ENCODE measurements at regions not wholly inside any gene's neighbourhood (a gene's known extent, or its start where the extent isn't known, plus 50 kb on each side); places are given as distances from the start of the nearest gene placed in this dataset.

DNA sequence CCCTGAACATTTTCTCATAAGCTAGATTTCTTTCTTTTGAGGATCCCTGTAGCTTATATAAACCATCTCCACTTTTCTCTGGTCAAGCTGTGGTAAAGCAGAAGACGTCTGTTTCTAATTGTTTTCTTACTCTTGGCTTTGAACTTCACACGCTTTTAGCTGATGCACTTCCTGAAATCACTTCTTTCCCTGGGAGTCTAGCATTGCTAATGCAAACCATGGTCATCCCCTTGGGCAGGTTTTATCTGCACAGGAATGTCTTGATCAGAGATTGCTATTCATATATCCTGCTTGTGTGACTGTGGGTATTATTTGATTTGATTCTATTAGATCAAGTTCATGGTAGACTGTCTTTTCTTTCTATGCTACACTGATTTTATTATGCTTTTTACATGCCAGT lies 199.2 kb upstream of the POU2AF2 start:
- no peak for DNase-seq (ENCODE audit: insufficient read length, low spot score)
- TF ChIP-seq, protein P1, sequence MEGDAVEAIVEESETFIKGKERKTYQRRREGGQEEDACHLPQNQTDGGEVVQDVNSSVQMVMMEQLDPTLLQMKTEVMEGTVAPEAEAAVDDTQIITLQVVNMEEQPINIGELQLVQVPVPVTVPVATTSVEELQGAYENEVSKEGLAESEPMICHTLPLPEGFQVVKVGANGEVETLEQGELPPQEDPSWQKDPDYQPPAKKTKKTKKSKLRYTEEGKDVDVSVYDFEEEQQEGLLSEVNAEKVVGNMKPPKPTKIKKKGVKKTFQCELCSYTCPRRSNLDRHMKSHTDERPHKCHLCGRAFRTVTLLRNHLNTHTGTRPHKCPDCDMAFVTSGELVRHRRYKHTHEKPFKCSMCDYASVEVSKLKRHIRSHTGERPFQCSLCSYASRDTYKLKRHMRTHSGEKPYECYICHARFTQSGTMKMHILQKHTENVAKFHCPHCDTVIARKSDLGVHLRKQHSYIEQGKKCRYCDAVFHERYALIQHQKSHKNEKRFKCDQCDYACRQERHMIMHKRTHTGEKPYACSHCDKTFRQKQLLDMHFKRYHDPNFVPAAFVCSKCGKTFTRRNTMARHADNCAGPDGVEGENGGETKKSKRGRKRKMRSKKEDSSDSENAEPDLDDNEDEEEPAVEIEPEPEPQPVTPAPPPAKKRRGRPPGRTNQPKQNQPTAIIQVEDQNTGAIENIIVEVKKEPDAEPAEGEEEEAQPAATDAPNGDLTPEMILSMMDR (IDR thresholded peaks at IDR 0.05; ENCODE audit: insufficient read depth, missing control alignments): no peak
- FAIRE-seq: no peak

DNA sequence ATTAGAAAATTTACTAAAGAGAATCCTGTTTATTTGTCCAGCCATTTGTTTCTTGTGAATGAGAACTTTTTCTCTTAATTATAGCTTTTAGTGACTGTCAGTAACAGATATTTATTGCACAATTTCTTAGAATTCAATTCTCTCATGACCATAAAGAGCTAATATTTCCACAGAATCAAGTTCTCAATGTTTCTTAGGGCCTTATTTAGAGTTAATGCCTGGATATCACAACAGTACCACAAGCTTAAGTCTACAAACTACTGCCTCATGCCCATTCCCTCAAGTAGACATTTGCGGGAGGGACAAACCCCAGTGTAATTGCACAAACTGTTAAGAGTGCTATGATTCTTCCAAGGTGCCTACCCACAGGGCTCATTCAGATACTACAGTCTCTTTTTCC lies 199.7 kb upstream of the POU2AF2 start:
- FAIRE-seq (no peak), DNase-seq (ENCODE audit: insufficient read length, low spot score) (no peak)
- TF ChIP-seq, protein P1 (IDR thresholded peaks at IDR 0.05; ENCODE audit: insufficient read depth, missing control alignments): no peak

DNA sequence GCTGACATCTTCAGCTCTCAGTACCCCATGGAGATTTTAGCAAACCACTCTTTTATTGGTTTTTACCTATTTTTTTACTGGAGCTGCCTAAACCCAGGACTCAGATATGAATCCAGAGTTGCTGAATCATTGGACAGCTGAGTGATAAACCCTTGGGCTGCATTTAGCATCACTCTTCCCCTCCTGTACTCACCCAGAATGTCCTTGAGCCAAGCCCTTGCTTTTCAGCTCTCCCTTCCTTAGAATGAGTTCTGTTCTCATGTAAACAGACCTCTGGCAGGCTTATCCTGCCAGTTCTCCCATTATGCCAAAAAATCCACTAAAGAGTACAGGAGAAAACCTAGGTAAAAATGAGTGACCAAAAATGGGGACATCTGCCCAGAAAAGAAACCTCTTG lies 200.1 kb upstream of the POU2AF2 start:
- TF ChIP-seq, protein P1 (IDR thresholded peaks at IDR 0.05; ENCODE audit: insufficient read depth, missing control alignments): no peak
- no peak for DNase-seq (ENCODE audit: insufficient read length, low spot score)
- no peak for FAIRE-seq

DNA sequence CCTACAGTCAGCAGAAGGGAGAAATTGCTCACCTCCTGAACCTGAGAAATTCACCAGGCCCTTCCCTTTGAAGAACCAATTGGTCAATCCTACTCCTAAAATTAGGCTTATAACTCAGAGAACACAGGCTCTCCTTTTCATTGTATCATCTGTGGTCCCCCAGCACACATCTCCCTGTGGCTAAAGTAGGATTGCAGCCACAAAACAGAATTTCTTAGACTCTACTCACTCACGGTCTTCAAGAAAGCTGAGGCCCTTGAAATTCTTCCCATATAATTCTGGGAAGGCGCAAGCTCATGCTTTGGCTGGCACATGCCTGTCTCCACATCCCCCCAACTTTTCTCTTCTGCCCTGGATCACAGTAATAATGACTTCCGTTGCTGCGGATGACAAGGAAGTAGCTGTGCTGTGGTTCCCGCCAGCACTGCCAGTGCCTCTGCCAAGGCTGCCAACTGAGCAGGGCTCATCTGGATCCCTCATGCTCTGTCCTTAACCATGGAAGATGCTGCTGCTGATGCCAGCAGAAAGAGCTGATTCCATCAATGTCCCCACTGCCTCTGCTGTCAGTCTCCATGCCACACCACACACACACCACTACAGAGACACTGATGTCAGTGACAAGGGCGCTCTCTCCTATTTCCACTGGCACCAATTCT lies 200.6 kb upstream of the POU2AF2 start:
- TF ChIP-seq, protein P1 (IDR thresholded peaks at IDR 0.05; ENCODE audit: insufficient read depth, missing control alignments): no peak
- FAIRE-seq (no peak), DNase-seq (ENCODE audit: insufficient read length, low spot score) (no peak)

DNA sequence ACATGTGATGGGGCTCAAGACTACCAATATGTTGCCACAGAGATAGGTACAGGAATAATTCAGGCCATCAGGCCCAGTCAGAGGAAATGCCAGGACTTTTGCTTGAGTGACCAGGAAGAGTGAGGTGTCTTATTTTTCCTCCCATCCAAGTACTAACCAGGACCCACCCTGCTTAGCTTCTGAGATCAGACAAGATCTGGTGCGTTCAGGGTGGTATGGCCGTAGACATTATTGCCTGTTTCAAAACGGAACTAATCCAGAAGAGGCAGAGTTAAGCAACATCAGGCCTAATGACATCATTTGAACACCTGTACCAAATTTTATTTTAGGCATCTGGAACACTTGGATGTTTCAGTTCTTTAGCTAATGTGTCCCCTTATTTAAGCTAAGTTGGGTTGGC lies 205.5 kb upstream of the POU2AF2 start:
- FAIRE-seq (no peak), DNase-seq (ENCODE audit: insufficient read length, low spot score) (no peak)
- TF ChIP-seq, protein P1 (IDR thresholded peaks at IDR 0.05; ENCODE audit: insufficient read depth, missing control alignments): no peak

DNA sequence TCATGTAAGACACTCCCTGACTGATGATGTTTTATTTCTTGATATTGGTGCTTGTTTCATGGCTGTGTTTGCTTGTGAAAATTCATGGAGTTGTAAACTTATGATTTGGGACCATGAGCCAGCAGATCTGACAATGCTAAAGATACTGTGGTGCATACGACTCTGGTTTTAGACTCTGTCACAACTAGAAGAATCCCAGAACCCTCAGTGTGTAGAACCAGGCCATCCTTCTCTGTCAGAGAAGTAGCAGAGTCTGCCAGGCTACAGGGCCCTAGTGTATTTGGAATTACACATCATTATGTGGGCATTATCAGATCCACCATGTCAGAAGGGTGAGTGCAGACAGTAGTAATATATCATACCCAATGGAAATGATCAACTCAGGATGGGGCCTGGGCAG lies 209.8 kb upstream of the POU2AF2 start:
- FAIRE-seq: no peak
- DNase-seq (ENCODE audit: insufficient read length, low spot score): no peak
- TF ChIP-seq, protein P1 (IDR thresholded peaks at IDR 0.05; ENCODE audit: insufficient read depth, missing control alignments): no peak

DNA sequence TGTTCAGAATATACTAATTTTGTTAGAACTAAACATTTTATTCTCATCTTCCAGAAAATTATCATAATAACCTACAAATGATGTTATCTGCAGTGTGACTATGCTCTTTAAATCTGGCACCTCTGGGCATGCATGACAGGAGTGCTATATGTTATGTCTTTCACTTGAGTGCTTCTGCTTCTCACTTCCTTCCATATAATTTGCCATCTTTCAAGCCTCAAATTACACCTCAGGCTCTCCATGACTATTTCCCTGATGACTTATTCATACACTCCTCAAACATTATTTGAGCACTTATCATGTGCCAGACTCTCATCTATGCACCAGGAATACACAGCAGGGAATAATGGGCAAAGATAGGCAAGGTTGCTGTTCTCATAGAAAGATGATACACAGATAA lies 219.3 kb upstream of the POU2AF2 start:
- FAIRE-seq (no peak), DNase-seq (ENCODE audit: insufficient read length, low spot score) (no peak)
- TF ChIP-seq, protein P1 (IDR thresholded peaks at IDR 0.05; ENCODE audit: insufficient read depth, missing control alignments): no peak

All from D721Med (cell line).